ENCODE measurements at regions not wholly inside any gene's neighbourhood (a gene's known extent, or its start where the extent isn't known, plus 50 kb on each side); places are given as distances from the start of the nearest gene placed in this dataset.

GRCh38 chr1:23609971-23610370 is 50.7 kb upstream of the ID3 start:
- no peak for TF ChIP-seq CTCF (IDR thresholded peaks at IDR 0.05; ENCODE audit: borderline replicate concordance, extremely low read depth, low read length, poor library complexity, severe bottlenecking)
- TF ChIP-seq EZH2 (IDR thresholded peaks at IDR 0.05; ENCODE audit: borderline replicate concordance, low read depth, low read length, severe bottlenecking), result no peak
